PC-3 (cell line): ENCODE measurements at regions not wholly inside any gene's neighbourhood (a gene's known extent, or its start where the extent isn't known, plus 50 kb on each side); places are given as distances from the start of the nearest gene placed in this dataset.

Experiments used
- CTCF ChIP-seq: fragments of 300-600 bp; sonication (generic); conservative IDR thresholded peaks from 2 replicates; pipeline ENCODE4 v1.5.1; 2017; ENCODE audit warnings: antibody characterized with exemption, low read depth, mild to moderate bottlenecking, low read length
- EZH2 ChIP-seq: fragments of 300-600 bp; sonication (generic); IDR thresholded peaks from one replicate; pipeline ENCODE4 v1.6.1; 2017; ENCODE audit warnings: antibody characterized with exemption, mild to moderate bottlenecking, low read length; ENCODE audit not compliant: unreplicated experiment
- EZH2phosphoT487 ChIP-seq: fragments of 300-600 bp; sonication (generic); IDR thresholded peaks from 2 replicates; pipeline ENCODE4 v1.6.1; 2018; ENCODE audit warnings: mild to moderate bottlenecking, antibody characterized with exemption, low read length, borderline replicate concordance

DNA sequence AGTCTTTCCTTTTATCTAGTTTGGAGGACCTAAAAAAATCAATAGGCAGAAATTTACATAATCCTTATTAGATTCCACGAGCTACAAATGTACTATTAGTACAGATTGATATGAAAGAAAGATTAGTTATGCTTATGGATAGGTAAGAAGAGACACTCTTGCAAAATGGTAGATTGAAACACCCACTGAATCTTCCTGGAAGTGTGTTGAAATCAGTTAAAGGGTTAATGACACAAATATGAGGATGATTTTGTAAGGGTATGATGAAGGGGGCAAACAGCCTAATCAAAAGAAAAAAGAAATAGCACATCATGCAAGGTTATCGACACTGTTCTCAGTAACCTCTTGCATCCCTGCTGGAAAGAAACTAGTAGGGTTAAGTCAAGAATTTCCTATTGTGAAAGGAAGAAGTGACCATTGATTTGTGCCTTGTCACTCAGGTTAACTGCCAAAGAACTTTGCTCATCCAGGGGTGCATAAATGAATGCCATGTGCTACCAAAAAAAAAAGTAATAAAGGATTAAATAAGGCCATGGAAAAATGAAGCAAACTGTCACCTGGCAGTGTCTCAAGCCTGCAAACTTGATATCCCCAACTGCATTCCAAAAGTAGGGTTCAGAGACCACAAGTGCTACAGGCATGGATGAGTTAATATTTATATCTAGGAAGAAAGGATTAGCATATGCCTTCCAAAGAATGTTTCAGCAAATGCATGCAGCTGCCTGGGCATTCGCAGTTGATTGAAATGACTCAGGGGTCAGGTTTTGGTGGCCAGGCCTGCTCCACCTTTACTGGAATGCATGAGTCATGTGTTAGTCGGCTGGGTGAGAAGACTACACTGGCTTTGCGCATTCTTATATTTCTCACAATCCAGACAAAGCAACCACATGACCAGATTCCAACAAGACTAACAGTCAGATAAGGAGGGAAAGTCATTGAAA, 78.3 kb upstream of the ATXN3L start:
- TF ChIP-seq CTCF (no peak), EZH2 (no peak), EZH2phosphoT487 (no peak)
